ENCODE measurements at regions not wholly inside any gene's neighbourhood (a gene's known extent, or its start where the extent isn't known, plus 50 kb on each side); places are given as distances from the start of the nearest gene placed in this dataset.

- no peak for TF ChIP-seq POLR2A (IDR thresholded peaks at IDR 0.05; ENCODE audit: borderline replicate concordance, extremely low read depth, insufficient read depth, insufficient read length)
- no peak for TF ChIP-seq SIN3A (IDR thresholded peaks at IDR 0.05; ENCODE audit: low read depth)
- no peak for TF ChIP-seq POLR2AphosphoS5 (IDR thresholded peaks at IDR 0.05; ENCODE audit: low read depth, low read length)
These were observed 138.1 kb downstream of the ARL5B start for GRCh38 chr10:18797286-18797685.
